Esophagus squamous epithelium (tissue), 4 donors: ENCODE measurements at regions not wholly inside any gene's neighbourhood (a gene's known extent, or its start where the extent isn't known, plus 50 kb on each side); places are given as distances from the start of the nearest gene placed in this dataset.

ENCODE experiments used
- POLR2A ChIP-seq, 4 donors: fragments of 450-650 bp; IDR thresholded peaks; one replicate each; pipeline ENCODE4 v1.6.1; 2017; ENCODE audit warnings: antibody characterized with exemption in 4 of 4, mild to moderate bottlenecking in 4 of 4, moderate library complexity in 3 of 4
- TF ChIP-seq, protein P1 (sequence below), 6 experiments: fragments of 450-650 bp in 4 of 6; fragments of 200-600 bp in 2 of 6; sonication (generic) in 2 of 6; IDR thresholded peaks; one replicate each; pipeline ENCODE4 v1.5.1; 2016 to 2019; ENCODE audit warnings: antibody characterized with exemption in 6 of 6, mild to moderate bottlenecking in 4 of 6, moderate library complexity in 4 of 6

DNA sequence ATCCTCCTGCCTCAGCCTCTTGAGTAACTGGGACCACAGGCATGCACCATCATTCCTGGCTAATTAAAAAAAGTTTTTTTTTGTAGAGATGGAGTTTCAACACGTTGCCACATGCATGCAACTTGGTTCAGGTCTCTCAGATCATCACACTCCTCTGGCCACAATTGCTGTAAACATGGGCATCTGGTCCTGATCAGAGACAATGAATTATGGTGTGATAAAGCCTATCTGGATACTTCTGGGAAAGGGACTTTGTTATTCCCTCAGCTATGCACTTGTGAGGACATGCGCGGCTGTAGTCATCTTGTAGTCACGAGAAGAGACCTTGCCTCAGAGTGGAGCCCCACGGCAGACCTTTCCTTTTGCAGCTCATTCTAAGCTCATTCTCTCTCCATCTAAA, 210.9 kb upstream of the ZFP64 start:
- TF ChIP-seq, protein P1, sequence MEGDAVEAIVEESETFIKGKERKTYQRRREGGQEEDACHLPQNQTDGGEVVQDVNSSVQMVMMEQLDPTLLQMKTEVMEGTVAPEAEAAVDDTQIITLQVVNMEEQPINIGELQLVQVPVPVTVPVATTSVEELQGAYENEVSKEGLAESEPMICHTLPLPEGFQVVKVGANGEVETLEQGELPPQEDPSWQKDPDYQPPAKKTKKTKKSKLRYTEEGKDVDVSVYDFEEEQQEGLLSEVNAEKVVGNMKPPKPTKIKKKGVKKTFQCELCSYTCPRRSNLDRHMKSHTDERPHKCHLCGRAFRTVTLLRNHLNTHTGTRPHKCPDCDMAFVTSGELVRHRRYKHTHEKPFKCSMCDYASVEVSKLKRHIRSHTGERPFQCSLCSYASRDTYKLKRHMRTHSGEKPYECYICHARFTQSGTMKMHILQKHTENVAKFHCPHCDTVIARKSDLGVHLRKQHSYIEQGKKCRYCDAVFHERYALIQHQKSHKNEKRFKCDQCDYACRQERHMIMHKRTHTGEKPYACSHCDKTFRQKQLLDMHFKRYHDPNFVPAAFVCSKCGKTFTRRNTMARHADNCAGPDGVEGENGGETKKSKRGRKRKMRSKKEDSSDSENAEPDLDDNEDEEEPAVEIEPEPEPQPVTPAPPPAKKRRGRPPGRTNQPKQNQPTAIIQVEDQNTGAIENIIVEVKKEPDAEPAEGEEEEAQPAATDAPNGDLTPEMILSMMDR (IDR thresholded peaks at IDR 0.05), result no peak
- no peak for TF ChIP-seq POLR2A (IDR thresholded peaks at IDR 0.05)
